H9 (cell line): ENCODE measurements at regions not wholly inside any gene's neighbourhood (a gene's known extent, or its start where the extent isn't known, plus 50 kb on each side); places are given as distances from the start of the nearest gene placed in this dataset.
A peak's percentile ranks its signal among the peaks of the same experiment; 100 is the strongest.

ENCODE experiments used
- DNase-seq: peaks from one replicate; pipeline ENCODE4 v3.0.0-alpha.2; 2017
- H2AFZ ChIP-seq: one replicate; pipeline ENCODE4 v1.6.1; 2013; ENCODE audit warnings: mild to moderate bottlenecking, low read length, control low read depth, moderate library complexity
- H2AK5ac ChIP-seq: 2 replicates; pipeline ENCODE4 v1.6.1; 2013; ENCODE audit warnings: low read length, control low read depth, mixed read lengths; ENCODE audit not compliant: insufficient read length
- H2BK120ac ChIP-seq: one replicate; pipeline ENCODE4 v1.6.1; 2013; ENCODE audit warnings: low read depth, mild to moderate bottlenecking, low read length, control low read depth, inconsistent platforms; ENCODE audit not compliant: poor library complexity, severe bottlenecking
- H2BK12ac ChIP-seq: 2 replicates; pipeline ENCODE4 v1.6.1; 2013; ENCODE audit warnings: low read length, control low read depth, mixed read lengths, low read depth; ENCODE audit not compliant: insufficient read length
- H2BK15ac ChIP-seq: 2 replicates; pipeline ENCODE4 v1.6.1; 2013; ENCODE audit warnings: low read depth, low read length, control low read depth
- H2BK20ac ChIP-seq: one replicate; pipeline ENCODE4 v1.6.1; 2013; ENCODE audit warnings: low read depth, mild to moderate bottlenecking, low read length, control low read depth, inconsistent platforms; ENCODE audit not compliant: poor library complexity, severe bottlenecking
- H2BK5ac ChIP-seq: 2 replicates; pipeline ENCODE4 v1.6.1; 2013; ENCODE audit warnings: low read length, control low read depth, mixed read lengths; ENCODE audit not compliant: insufficient read length
- H3K14ac ChIP-seq: 2 replicates; pipeline ENCODE4 v1.6.1; 2013; ENCODE audit warnings: low read length, control low read depth; ENCODE audit not compliant: insufficient read depth
- H3K18ac ChIP-seq: 2 replicates; pipeline ENCODE4 v1.6.1; 2013; ENCODE audit warnings: low read depth, mild to moderate bottlenecking, mixed read lengths, low read length, control low read depth; ENCODE audit not compliant: insufficient read length
- H3K23ac ChIP-seq: 2 replicates; pipeline ENCODE4 v1.6.1; 2013; ENCODE audit warnings: low read length, control low read depth, mixed read lengths, low read depth; ENCODE audit not compliant: insufficient read length
- H3K23me2 ChIP-seq: 2 replicates; pipeline ENCODE4 v1.6.1; 2013; ENCODE audit warnings: low read depth, mild to moderate bottlenecking, mixed read lengths, low read length, control low read depth; ENCODE audit not compliant: insufficient read length, poor library complexity, severe bottlenecking
- H3K27ac ChIP-seq: 2 replicates; pipeline ENCODE4 v1.5.1; 2013; ENCODE audit warnings: low read length, control low read depth, mixed read lengths, low read depth; ENCODE audit not compliant: insufficient read length
- H3K27me3 ChIP-seq: 2 replicates; pipeline ENCODE4 v1.6.1; 2013; ENCODE audit warnings: low read length, control low read depth, inconsistent platforms; ENCODE audit not compliant: insufficient read depth
- H3K4ac ChIP-seq: 2 replicates; pipeline ENCODE4 v1.6.1; 2013; ENCODE audit warnings: low read depth, mild to moderate bottlenecking, control low read depth, inconsistent platforms, low read length, moderate library complexity
- H3K4me1 ChIP-seq: 2 replicates; pipeline ENCODE4 v1.6.1; 2013; ENCODE audit warnings: low read length, control low read depth, inconsistent platforms; ENCODE audit not compliant: insufficient read depth
- H3K4me2 ChIP-seq: 2 replicates; pipeline ENCODE4 v1.6.1; 2013; ENCODE audit warnings: low read length, control low read depth, mixed read lengths; ENCODE audit not compliant: insufficient read length, insufficient read depth
- H3K56ac ChIP-seq: 2 replicates; pipeline ENCODE4 v1.6.1; 2013; ENCODE audit warnings: low read depth, mild to moderate bottlenecking, mixed read lengths, low read length, control low read depth; ENCODE audit not compliant: insufficient read length
- H3K79me1 ChIP-seq: 2 replicates; pipeline ENCODE4 v1.6.1; 2013; ENCODE audit warnings: low read depth, mild to moderate bottlenecking, moderate library complexity, low read length, control low read depth, inconsistent platforms; ENCODE audit not compliant: insufficient read depth, poor library complexity, severe bottlenecking
- H3K79me2 ChIP-seq: 2 replicates; pipeline ENCODE4 v1.6.1; 2013; ENCODE audit warnings: low read length, control low read depth, inconsistent platforms; ENCODE audit not compliant: insufficient read depth
- H3K9ac ChIP-seq: 2 replicates; pipeline ENCODE4 v1.6.1; 2013; ENCODE audit warnings: low read length, control low read depth, mixed read lengths; ENCODE audit not compliant: insufficient read length; ENCODE audit errors: extremely low read depth
- H3K9me3 ChIP-seq: one replicate; pipeline ENCODE4 v1.6.1; 2013; ENCODE audit warnings: low read depth, low read length, inconsistent platforms; ENCODE audit not compliant: control insufficient read depth
- H3T11ph ChIP-seq: one replicate; pipeline ENCODE4 v1.6.1; 2013; ENCODE audit warnings: mild to moderate bottlenecking, low read length, control low read depth, inconsistent platforms
- H4K20me1 ChIP-seq: one replicate; pipeline ENCODE4 v1.6.1; 2013; ENCODE audit not compliant: control insufficient read depth, insufficient read length, insufficient read depth
- H4K5ac ChIP-seq: 2 replicates; pipeline ENCODE4 v1.6.1; 2013; ENCODE audit warnings: low read depth, mild to moderate bottlenecking, mixed read lengths, low read length, control low read depth; ENCODE audit not compliant: insufficient read length
- H4K8ac ChIP-seq: replicated peaks from 2 replicates; pipeline ENCODE4 v1.6.1; 2013; ENCODE audit warnings: low read length, control low read depth, mixed read lengths, low read depth; ENCODE audit not compliant: insufficient read length
- H4K91ac ChIP-seq: 2 replicates; pipeline ENCODE4 v1.6.1; 2013; ENCODE audit warnings: low read depth, mild to moderate bottlenecking, moderate library complexity, mixed read lengths, low read length, control low read depth; ENCODE audit not compliant: insufficient read length
- H3K27ac Mint-ChIP-seq, 3 experiments: 2 replicates in 2 of 3; 3 replicates in 1 of 3; pipeline ENCODE4 v1.8.0; 2020 to 2021; ENCODE audit warnings: mixed read lengths in 3 of 3, mild to moderate bottlenecking in 1 of 3, moderate library complexity in 1 of 3
- H3K27me3 Mint-ChIP-seq: 2 replicates; pipeline ENCODE4 v1.8.0; 2021; ENCODE audit warnings: low read depth, mild to moderate bottlenecking, moderate library complexity, mixed read lengths
- H3K36me3 Mint-ChIP-seq, 3 experiments: 2 replicates in 2 of 3; 3 replicates in 1 of 3; pipeline ENCODE4 v1.8.0; 2020 to 2021; ENCODE audit warnings: low read depth in 3 of 3, mixed read lengths in 3 of 3; ENCODE audit not compliant: insufficient read depth in 1 of 3
- H3K4me1 Mint-ChIP-seq, 2 experiments: 2 replicates each; pipeline ENCODE4 v1.8.0; 2020; ENCODE audit warnings: mixed read lengths in 2 of 2
- H3K4me3 Mint-ChIP-seq, 2 experiments: 2 replicates in 1 of 2; 3 replicates in 1 of 2; pipeline ENCODE4 v1.8.0; 2020 to 2021; ENCODE audit warnings: mild to moderate bottlenecking in 2 of 2, mixed read lengths in 2 of 2, moderate library complexity in 1 of 2
- H3K9me3 Mint-ChIP-seq, 2 experiments: 2 replicates in 1 of 2; 3 replicates in 1 of 2; pipeline ENCODE4 v1.8.0; 2020; ENCODE audit warnings: mild to moderate bottlenecking in 2 of 2, mixed read lengths in 2 of 2, moderate library complexity in 1 of 2
- CTCF ChIP-seq: fragments of 200-600 bp; sonication (generic); conservative IDR thresholded peaks from 3 replicates; pipeline ENCODE4 v1.8.0; 2021; ENCODE audit warnings: antibody characterized with exemption, mild to moderate bottlenecking

GRCh38 chr12:38515912-38516311 is 199.3 kb downstream of the ALG10B start:
- Histone ChIP-seq H2BK5ac (no peak overlapping the region), H2BK120ac (no peak overlapping the region), H3K23me2 (no peaks in the 10 kb centered on the region), H4K5ac (no peak overlapping the region), H4K20me1 (no peaks in the 10 kb centered on the region), H3K79me2 (no peaks in the 10 kb centered on the region), H3K27ac (no peak overlapping the region), H2BK15ac (no peak overlapping the region), H3K56ac (no peak overlapping the region), H3K4me1 (no peaks in the 10 kb centered on the region), H3K27me3 (no peaks in the 10 kb centered on the region), H3K4ac (no peak overlapping the region), H2BK20ac (no peak overlapping the region), H3K9me3 (no peaks in the 10 kb centered on the region), H3K23ac (no peak overlapping the region), H3K79me1 (no peaks in the 10 kb centered on the region), H2AFZ (no peak overlapping the region), H2BK12ac (no peak overlapping the region), H3K4me2 (no peak overlapping the region), H4K91ac (no peak overlapping the region), H3K9ac (no peak overlapping the region), H4K8ac (no peak overlapping the region), H3K18ac (no peak overlapping the region), H3K14ac (no peak overlapping the region), H3T11ph (no peak overlapping the region), H2AK5ac (no peak overlapping the region)
- Mint-ChIP-seq H3K27ac (peak overlapping the region in 1 of 3 experiments; percentile 35; a peak in 2 of 7 replicates), H3K27me3 (no peaks in the 10 kb centered on the region), H3K9me3 (peaks cover 10% of the 10 kb centered on the region in 2 experiments; a peak in 4 of 5 replicates), H3K4me1 (peaks cover 5 to 17% of the 10 kb centered on the region in 2 experiments), H3K36me3 (peaks cover 0 to 14% (median 3%) of the 10 kb centered on the region in 3 experiments; a peak in 5 of 7 replicates), H3K4me3 (no peak overlapping the region)
- TF ChIP-seq CTCF: no peak
- no peak for DNase-seq
